22Rv1 (cell line): ENCODE measurements at regions not wholly inside any gene's neighbourhood (a gene's known extent, or its start where the extent isn't known, plus 50 kb on each side); places are given as distances from the start of the nearest gene placed in this dataset.

Source experiments
- H3K27ac ChIP-seq: fragments of 450-650 bp; 2 replicates; pipeline ENCODE4 v1.5.1; 2017
- CTCF ChIP-seq: fragments of 450-650 bp; IDR thresholded peaks from 2 replicates; pipeline ENCODE4 v1.5.1; 2017; ENCODE audit warnings: mild to moderate bottlenecking
- ZFX ChIP-seq: fragments of 450-650 bp; IDR thresholded peaks from 2 replicates; pipeline ENCODE4 v1.6.1; 2017; ENCODE audit warnings: antibody characterized with exemption, borderline replicate concordance

- H3K27ac ChIP-seq: no peak overlapping the region
These were observed 1277.1 kb upstream of the AUTS2 start for GRCh38 chr7:68321076-68321639.

GRCh38 chr7:68321776-68322496, 1276.3 kb upstream of the AUTS2 start:
- no peak for TF ChIP-seq CTCF
- no peak for TF ChIP-seq ZFX
- no peak overlapping the region for H3K27ac ChIP-seq

More at GRCh38 chr7:68321076-68321639, 1277.1 kb upstream of the AUTS2 start:
- TF ChIP-seq CTCF (no peak), ZFX (no peak)

GRCh38 chr7:68324621-68325020, 1273.7 kb upstream of the AUTS2 start:
- H3K27ac ChIP-seq: no peak overlapping the region
- no peak for TF ChIP-seq ZFX
- no peak for TF ChIP-seq CTCF

- H3K27ac ChIP-seq: no peak overlapping the region
- TF ChIP-seq ZFX (no peak), CTCF (no peak)
These were observed 1264.1 kb upstream of the AUTS2 start for GRCh38 chr7:68334216-68334615.

GRCh38 chr7:68334636-68335272, 1263.5 kb upstream of the AUTS2 start:
- H3K27ac ChIP-seq: no peak overlapping the region
- no peak for TF ChIP-seq CTCF
- no peak for TF ChIP-seq ZFX

GRCh38 chr7:68336594-68336993, 1261.7 kb upstream of the AUTS2 start:
- no peak overlapping the region for H3K27ac ChIP-seq
- no peak for TF ChIP-seq CTCF
- TF ChIP-seq ZFX: no peak

GRCh38 chr7:68348401-68348800, 1249.9 kb upstream of the AUTS2 start:
- H3K27ac ChIP-seq: no peak overlapping the region
- TF ChIP-seq ZFX (no peak), CTCF (no peak)
